ENCODE measurements at regions not wholly inside any gene's neighbourhood (a gene's known extent, or its start where the extent isn't known, plus 50 kb on each side); places are given as distances from the start of the nearest gene placed in this dataset.

DNA sequence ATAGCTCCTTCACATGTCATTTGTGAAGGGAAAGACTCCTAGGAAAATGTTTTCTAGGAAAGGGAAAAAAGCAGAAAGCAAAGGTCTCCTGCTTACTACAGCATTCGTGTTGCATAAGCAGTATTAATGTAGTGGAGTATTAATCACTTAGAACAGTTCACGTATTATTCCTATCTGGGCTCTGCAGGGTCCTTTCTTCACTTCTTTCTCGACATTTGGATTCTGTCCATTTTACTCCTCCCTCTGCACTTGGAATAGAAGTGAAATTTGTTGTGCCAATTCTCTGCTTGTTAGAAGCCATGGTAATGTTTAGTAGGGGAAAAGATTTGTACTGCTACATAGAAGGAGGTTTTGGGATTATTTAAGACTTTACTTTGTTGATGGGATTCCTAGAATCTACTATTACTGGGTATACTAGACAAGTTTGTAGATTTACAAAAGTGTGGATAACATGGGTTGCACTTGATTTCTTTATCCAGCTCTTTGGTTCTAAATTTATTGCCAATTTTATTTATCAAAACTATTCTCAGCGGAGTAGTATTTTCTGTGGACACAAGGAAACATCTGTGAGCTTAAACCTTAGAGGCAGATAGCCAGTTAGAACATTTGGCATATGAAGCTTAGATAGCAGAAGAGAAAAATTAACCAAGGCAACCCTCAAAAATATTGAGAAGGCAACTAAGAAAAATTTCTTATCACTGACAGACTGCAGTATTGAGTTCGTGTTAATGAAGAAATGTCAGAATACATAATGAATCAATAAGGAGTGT lies 108.4 kb upstream of the ESR1 start:
- no peak for ATAC-seq (ENCODE audit: insufficient number of reproducible peaks, low FRiP score, low read depth)
- no peak overlapping the region for H3K27ac ChIP-seq
- DNase-seq (ENCODE audit: low spot score): no peak
- TF ChIP-seq, protein P1, sequence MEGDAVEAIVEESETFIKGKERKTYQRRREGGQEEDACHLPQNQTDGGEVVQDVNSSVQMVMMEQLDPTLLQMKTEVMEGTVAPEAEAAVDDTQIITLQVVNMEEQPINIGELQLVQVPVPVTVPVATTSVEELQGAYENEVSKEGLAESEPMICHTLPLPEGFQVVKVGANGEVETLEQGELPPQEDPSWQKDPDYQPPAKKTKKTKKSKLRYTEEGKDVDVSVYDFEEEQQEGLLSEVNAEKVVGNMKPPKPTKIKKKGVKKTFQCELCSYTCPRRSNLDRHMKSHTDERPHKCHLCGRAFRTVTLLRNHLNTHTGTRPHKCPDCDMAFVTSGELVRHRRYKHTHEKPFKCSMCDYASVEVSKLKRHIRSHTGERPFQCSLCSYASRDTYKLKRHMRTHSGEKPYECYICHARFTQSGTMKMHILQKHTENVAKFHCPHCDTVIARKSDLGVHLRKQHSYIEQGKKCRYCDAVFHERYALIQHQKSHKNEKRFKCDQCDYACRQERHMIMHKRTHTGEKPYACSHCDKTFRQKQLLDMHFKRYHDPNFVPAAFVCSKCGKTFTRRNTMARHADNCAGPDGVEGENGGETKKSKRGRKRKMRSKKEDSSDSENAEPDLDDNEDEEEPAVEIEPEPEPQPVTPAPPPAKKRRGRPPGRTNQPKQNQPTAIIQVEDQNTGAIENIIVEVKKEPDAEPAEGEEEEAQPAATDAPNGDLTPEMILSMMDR (IDR thresholded peaks at IDR 0.05): no peak
- H3K36me3 ChIP-seq: no peaks in the 10 kb centered on the region
- H3K9me3 ChIP-seq: no peaks in the 10 kb centered on the region
- no peak overlapping the region for H3K4me3 ChIP-seq
- no peaks in the 10 kb centered on the region for H3K27me3 ChIP-seq (replicated peaks; ENCODE audit: insufficient read depth)
- H3K4me1 ChIP-seq (ENCODE audit: control insufficient read depth in 1 of 2, low read depth in 2 of 2): no peaks in the 10 kb centered on the region

DNA sequence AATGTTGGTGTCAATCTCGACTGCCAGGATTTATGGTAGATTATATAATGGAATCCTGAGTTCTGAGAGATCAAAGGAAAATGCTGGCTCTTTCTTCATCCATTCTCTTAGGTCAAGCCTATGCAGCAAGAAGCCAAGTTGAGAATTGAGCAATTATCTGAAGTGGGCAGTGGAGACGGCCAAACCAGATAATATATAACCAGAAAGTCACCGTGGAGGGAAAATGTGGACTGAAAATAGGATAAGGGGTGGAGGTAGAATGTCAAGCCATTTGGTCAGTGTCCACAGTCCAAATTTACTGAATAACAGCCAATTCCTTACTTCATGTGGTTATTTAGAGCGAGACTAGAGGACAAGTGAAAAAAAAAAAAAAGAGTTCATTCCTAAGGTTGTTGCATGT lies 107.8 kb upstream of the ESR1 start:
- H3K27ac ChIP-seq: no peak overlapping the region

DNA sequence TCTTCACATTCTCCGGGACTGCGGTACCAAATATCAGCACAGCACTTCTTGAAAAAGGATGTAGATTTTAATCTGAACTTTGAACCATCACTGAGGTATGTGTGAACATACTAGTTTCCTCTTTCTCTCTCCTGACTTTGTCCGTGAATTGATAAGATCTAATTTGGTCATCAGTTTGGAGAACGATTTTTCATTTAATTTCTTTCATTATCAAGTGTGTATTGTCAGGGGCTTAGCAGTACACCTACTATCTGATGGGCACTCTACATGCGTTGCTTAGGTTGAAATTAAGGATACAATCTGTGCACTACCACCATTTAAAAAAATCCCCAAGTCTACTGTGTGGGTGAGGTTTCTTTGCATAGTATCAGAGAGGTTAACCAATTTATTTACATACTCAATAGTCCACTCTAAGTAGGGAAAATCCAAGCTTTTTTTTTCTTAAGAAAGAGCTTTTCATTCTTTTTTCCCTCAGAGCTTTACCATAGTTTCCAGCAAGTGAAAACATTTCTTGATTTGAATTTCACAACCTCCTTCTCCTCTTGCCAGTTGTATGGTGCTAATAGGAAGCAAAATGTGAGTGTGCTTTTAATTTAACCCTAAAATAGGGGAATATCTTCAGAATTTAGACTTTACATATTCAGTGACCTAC lies 105.4 kb upstream of the ESR1 start:
- Histone ChIP-seq H3K4me1 (ENCODE audit: control insufficient read depth in 1 of 2, low read depth in 2 of 2) (no peaks in the 10 kb centered on the region), H3K9me3 (no peaks in the 10 kb centered on the region), H3K4me3 (no peak overlapping the region), H3K27me3 (replicated peaks; ENCODE audit: insufficient read depth) (no peaks in the 10 kb centered on the region), H3K27ac (no peak overlapping the region), H3K36me3 (no peaks in the 10 kb centered on the region)
- DNase-seq (ENCODE audit: low spot score) (no peak), ATAC-seq (ENCODE audit: insufficient number of reproducible peaks, low FRiP score, low read depth) (no peak)
- TF ChIP-seq, protein P1 (IDR thresholded peaks at IDR 0.05): no peak

More for the DNA sequence above, 107.8 kb upstream of the ESR1 start:
- no peaks in the 10 kb centered on the region for H3K36me3 ChIP-seq
- no peak overlapping the region for H3K4me3 ChIP-seq
- no peaks in the 10 kb centered on the region for H3K9me3 ChIP-seq
- TF ChIP-seq, protein P1 (IDR thresholded peaks at IDR 0.05): no peak
- H3K27me3 ChIP-seq (replicated peaks; ENCODE audit: insufficient read depth): no peaks in the 10 kb centered on the region
- ATAC-seq (ENCODE audit: insufficient number of reproducible peaks, low FRiP score, low read depth) (no peak), DNase-seq (ENCODE audit: low spot score) (no peak)
- H3K4me1 ChIP-seq (ENCODE audit: control insufficient read depth in 1 of 2, low read depth in 2 of 2): no peaks in the 10 kb centered on the region

DNA sequence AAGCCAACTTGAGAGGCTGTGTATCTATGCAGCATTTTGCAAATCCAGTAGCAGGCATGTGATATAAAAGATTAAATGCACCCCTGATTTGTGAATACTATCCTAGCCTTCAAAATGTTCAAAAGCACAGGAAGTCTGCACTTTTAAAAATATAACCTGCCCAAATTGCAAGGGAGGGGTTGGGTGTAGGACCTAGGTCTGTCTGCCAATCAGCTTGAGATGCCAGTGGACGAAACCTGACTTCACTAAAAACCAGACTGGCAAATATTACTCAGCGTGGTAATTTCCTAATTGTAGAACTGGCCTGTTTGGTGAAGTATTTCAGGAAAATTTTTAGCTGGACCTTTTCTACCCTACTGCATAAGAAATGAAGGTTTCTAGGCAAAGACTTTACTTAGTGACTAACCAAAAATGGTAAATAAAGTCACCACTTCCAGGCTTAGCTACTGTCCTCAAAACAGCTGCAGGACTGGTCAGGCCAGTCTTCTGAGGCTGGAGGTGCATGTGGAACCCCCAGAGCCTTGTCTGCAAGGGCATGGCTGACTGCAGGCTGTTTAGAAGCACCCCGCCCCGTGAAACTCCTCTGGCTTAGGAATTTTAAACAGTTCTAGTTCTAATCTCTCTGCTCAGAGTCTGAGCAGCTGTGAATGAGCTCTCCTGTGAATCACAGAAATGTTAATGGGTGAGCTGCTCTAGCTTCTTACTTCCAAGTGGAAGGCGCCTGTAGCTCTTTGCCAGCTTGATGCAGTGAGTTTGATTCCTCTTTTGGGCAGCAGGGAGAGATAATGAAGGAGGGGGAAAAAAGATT lies 104.4 kb upstream of the ESR1 start:
- H3K4me3 ChIP-seq: no peak overlapping the region
- H3K27ac ChIP-seq: peak overlapping the region; percentile 6 to 56
- H3K27me3 ChIP-seq (replicated peaks; ENCODE audit: insufficient read depth): no peaks in the 10 kb centered on the region
- ATAC-seq (ENCODE audit: insufficient number of reproducible peaks, low FRiP score, low read depth) (no peak), DNase-seq (ENCODE audit: low spot score) (no peak)
- TF ChIP-seq, protein P1 (IDR thresholded peaks at IDR 0.05): no peak
- no peaks in the 10 kb centered on the region for H3K9me3 ChIP-seq
- no peaks in the 10 kb centered on the region for H3K4me1 ChIP-seq (ENCODE audit: control insufficient read depth in 1 of 2, low read depth in 2 of 2)
- no peaks in the 10 kb centered on the region for H3K36me3 ChIP-seq

DNA sequence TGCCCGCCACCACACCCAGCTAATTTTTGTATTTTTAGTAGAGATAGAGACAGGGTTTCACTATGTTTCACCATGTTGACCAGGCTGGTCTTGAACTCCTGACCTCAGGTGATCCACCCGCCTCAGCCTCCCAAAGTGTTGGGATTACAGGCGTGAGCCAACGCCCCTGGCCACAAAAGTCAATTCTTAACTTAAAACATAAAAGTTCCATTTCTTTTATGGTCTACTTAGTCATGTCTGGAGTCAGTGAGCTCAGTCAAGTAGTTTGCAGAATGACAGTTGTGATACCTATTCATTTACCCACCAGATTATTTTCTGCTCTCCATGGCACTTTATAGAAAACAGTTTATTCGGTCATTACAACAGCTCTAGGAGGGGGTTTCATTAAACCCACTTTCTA lies 103.1 kb upstream of the ESR1 start:
- Histone ChIP-seq H3K36me3 (no peaks in the 10 kb centered on the region), H3K27ac (no peak overlapping the region), H3K27me3 (replicated peaks; ENCODE audit: insufficient read depth) (no peaks in the 10 kb centered on the region), H3K9me3 (no peaks in the 10 kb centered on the region), H3K4me3 (no peak overlapping the region), H3K4me1 (ENCODE audit: control insufficient read depth in 1 of 2, low read depth in 2 of 2) (no peaks in the 10 kb centered on the region)
- ATAC-seq (ENCODE audit: insufficient number of reproducible peaks, low FRiP score, low read depth) (no peak), DNase-seq (ENCODE audit: low spot score) (no peak)
- TF ChIP-seq, protein P1 (IDR thresholded peaks at IDR 0.05): no peak

Data from thoracic aorta (tissue), 2 donors.